ENCODE measurements at regions not wholly inside any gene's neighbourhood (a gene's known extent, or its start where the extent isn't known, plus 50 kb on each side); places are given as distances from the start of the nearest gene placed in this dataset.

DNA sequence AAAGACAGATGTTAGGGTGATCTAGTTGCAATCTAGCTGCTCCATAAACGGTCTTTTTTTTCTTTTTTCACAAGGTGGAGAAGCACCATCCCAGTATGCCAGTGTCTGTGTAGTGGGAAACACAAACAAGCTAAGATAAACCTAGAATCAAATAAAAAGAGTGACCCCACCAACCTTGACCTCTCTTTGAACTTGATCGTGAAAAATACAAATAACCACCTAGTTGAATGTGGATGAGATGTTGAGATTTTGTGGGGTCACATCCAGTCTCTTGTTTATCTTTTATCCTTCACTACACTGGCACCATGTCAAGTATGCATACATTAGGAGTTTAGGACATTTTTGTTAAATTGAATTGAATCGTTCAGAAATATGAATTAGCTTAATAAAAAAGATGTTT lies 194.6 kb upstream of the EYA4 start:
- no peak overlapping the region for H2BK5ac ChIP-seq (ENCODE audit: insufficient read length, low read length)
- H3K18ac ChIP-seq (ENCODE audit: insufficient read length, low read depth, low read length): no peak overlapping the region
- H3K4me3 Mint-ChIP-seq: no peak overlapping the region
- H4K8ac ChIP-seq (replicated peaks; ENCODE audit: insufficient read length, low read depth, low read length): no peak overlapping the region
- no peak overlapping the region for H2BK15ac ChIP-seq (ENCODE audit: low read depth, low read length)
- no peaks in the 10 kb centered on the region for H4K20me1 ChIP-seq (ENCODE audit: control insufficient read depth, insufficient read depth, insufficient read length)
- H2AFZ ChIP-seq (ENCODE audit: low read length): no peak overlapping the region
- H4K91ac ChIP-seq (ENCODE audit: insufficient read length, low read depth, low read length): no peak overlapping the region
- H3K27ac ChIP-seq (ENCODE audit: insufficient read length, low read depth, low read length): no peak overlapping the region
- no peaks in the 10 kb centered on the region for H3K9me3 ChIP-seq (ENCODE audit: control insufficient read depth, low read depth, low read length)
- no peaks in the 10 kb centered on the region for H3K27me3 Mint-ChIP-seq (ENCODE audit: low read depth)
- no peak overlapping the region for H3K4ac ChIP-seq (ENCODE audit: low read depth, low read length)
- no peak overlapping the region for H2AK5ac ChIP-seq (ENCODE audit: insufficient read length, low read length)
- H3K9me3 Mint-ChIP-seq: no peaks in the 10 kb centered on the region
- H3K79me2 ChIP-seq (ENCODE audit: insufficient read depth, low read length): no peaks in the 10 kb centered on the region
- no peak overlapping the region for H3K14ac ChIP-seq (ENCODE audit: insufficient read depth, low read length)
- no peak overlapping the region for H2BK20ac ChIP-seq (ENCODE audit: low read depth, low read length, poor library complexity, severe bottlenecking)
- H3K23me2 ChIP-seq (ENCODE audit: insufficient read length, low read depth, low read length, poor library complexity, severe bottlenecking): no peaks in the 10 kb centered on the region
- no CpG with 5 or more reads among the region's 3 CpGs for WGBS (ENCODE audit: extremely low coverage, insufficient read length, low lambda C conversion rate)
- H2BK12ac ChIP-seq (ENCODE audit: insufficient read length, low read depth, low read length): no peak overlapping the region
- TF ChIP-seq, protein P1, sequence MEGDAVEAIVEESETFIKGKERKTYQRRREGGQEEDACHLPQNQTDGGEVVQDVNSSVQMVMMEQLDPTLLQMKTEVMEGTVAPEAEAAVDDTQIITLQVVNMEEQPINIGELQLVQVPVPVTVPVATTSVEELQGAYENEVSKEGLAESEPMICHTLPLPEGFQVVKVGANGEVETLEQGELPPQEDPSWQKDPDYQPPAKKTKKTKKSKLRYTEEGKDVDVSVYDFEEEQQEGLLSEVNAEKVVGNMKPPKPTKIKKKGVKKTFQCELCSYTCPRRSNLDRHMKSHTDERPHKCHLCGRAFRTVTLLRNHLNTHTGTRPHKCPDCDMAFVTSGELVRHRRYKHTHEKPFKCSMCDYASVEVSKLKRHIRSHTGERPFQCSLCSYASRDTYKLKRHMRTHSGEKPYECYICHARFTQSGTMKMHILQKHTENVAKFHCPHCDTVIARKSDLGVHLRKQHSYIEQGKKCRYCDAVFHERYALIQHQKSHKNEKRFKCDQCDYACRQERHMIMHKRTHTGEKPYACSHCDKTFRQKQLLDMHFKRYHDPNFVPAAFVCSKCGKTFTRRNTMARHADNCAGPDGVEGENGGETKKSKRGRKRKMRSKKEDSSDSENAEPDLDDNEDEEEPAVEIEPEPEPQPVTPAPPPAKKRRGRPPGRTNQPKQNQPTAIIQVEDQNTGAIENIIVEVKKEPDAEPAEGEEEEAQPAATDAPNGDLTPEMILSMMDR (conservative IDR thresholded peaks at IDR 0.05): no peak
- no peak overlapping the region for H3K23ac ChIP-seq (ENCODE audit: insufficient read length, low read depth, low read length)
- no peak overlapping the region for H2BK120ac ChIP-seq (ENCODE audit: low read depth, low read length, poor library complexity, severe bottlenecking)
- DNase-seq: no peak
- H3K27ac Mint-ChIP-seq: no peak overlapping the region
- no peak overlapping the region for H3T11ph ChIP-seq (ENCODE audit: low read length)
- H3K27me3 ChIP-seq (ENCODE audit: insufficient read depth, low read length): no peaks in the 10 kb centered on the region
- H3K4me2 ChIP-seq (ENCODE audit: insufficient read depth, insufficient read length, low read length): no peak overlapping the region
- H3K56ac ChIP-seq (ENCODE audit: insufficient read length, low read depth, low read length): no peak overlapping the region
- no peak overlapping the region for H3K9ac ChIP-seq (ENCODE audit: extremely low read depth, insufficient read length, low read length)
- H3K4me1 Mint-ChIP-seq: peaks cover 5 to 13% of the 10 kb centered on the region in 2 experiments
- H3K79me1 ChIP-seq (ENCODE audit: insufficient read depth, low read depth, low read length, poor library complexity, severe bottlenecking): no peaks in the 10 kb centered on the region
- no peaks in the 10 kb centered on the region; the same call in 1 of the 2 replicates for H3K4me1 ChIP-seq (ENCODE audit: insufficient read depth, low read length)
- no peak overlapping the region for H4K5ac ChIP-seq (ENCODE audit: insufficient read length, low read depth, low read length)
- no peaks in the 10 kb centered on the region for H3K36me3 Mint-ChIP-seq (ENCODE audit: insufficient read depth in 1 of 3, low read depth in 3 of 3)
